Activated CD4-positive, alpha-beta T cell treated with anti-CD3 and anti-CD28 coated beads, Interleukin-2, amount 50 U/mL, for 16 hours (primary cell): ENCODE measurements at regions not wholly inside any gene's neighbourhood (a gene's known extent, or its start where the extent isn't known, plus 50 kb on each side); places are given as distances from the start of the nearest gene placed in this dataset.

Source experiments
- DNase-seq: peaks from one replicate; pipeline ENCODE4 v3.0.0-alpha.2; 2020

- DNase-seq: no peak
Measured at GRCh38 chr2:151197184-151198108, 64.2 kb downstream of the RBM43 start.

GRCh38 chr2:151193576-151193975, 68.1 kb downstream of the RBM43 start:
- DNase-seq: no peak

- DNase-seq: no peak
Measured at GRCh38 chr2:151192681-151193080, 69.0 kb downstream of the RBM43 start.

- no peak for DNase-seq
Measured at GRCh38 chr2:151191001-151191400, 70.7 kb downstream of the RBM43 start.

GRCh38 chr2:151189125-151189524, 72.5 kb downstream of the RBM43 start:
- DNase-seq: no peak

- no peak for DNase-seq
Measured at GRCh38 chr2:151186011-151186410, 75.7 kb downstream of the RBM43 start.

- no peak for DNase-seq
Measured at GRCh38 chr2:151182899-151183809, 78.5 kb downstream of the RBM43 start.

- DNase-seq: no peak
Measured at GRCh38 chr2:151182396-151182795, 79.3 kb downstream of the RBM43 start.

- DNase-seq: no peak
Measured at GRCh38 chr2:151181524-151181923, 80.1 kb downstream of the RBM43 start.

GRCh38 chr2:151180123-151180522, 81.5 kb downstream of the RBM43 start:
- DNase-seq: no peak

GRCh38 chr2:151178207-151178606, 83.5 kb downstream of the RBM43 start:
- DNase-seq: no peak

GRCh38 chr2:151177756-151178155, 83.9 kb downstream of the RBM43 start:
- DNase-seq: no peak

- DNase-seq: no peak
Measured at GRCh38 chr2:151176661-151177060, 85.0 kb downstream of the RBM43 start.

GRCh38 chr2:151175864-151176263, 85.8 kb downstream of the RBM43 start:
- no peak for DNase-seq

- no peak for DNase-seq
Measured at GRCh38 chr2:151174127-151174526, 87.5 kb downstream of the RBM43 start.

- DNase-seq: no peak
Measured at GRCh38 chr2:151171186-151171585, 90.5 kb downstream of the RBM43 start.

GRCh38 chr2:151166410-151166809, 95.3 kb downstream of the RBM43 start:
- DNase-seq: no peak

- DNase-seq: no peak
Measured at GRCh38 chr2:151165105-151165684, 96.5 kb downstream of the RBM43 start.

GRCh38 chr2:151161821-151162551, 99.7 kb downstream of the RBM43 start:
- DNase-seq: no peak

- no peak for DNase-seq
Measured at GRCh38 chr2:151159109-151159662, 102.5 kb downstream of the RBM43 start.

GRCh38 chr2:151157000-151157735, 104.5 kb downstream of the RBM43 start:
- no peak for DNase-seq

- DNase-seq: no peak
Measured at GRCh38 chr2:151156431-151156830, 105.2 kb downstream of the RBM43 start.
